GM06990 (cell line): ENCODE measurements at regions not wholly inside any gene's neighbourhood (a gene's known extent, or its start where the extent isn't known, plus 50 kb on each side); places are given as distances from the start of the nearest gene placed in this dataset.
"Not testable (repeated sequence)": the region's sequence is repeated elsewhere in the genome, so short reads cannot be mapped to it uniquely, and the experiment has no call there.

Source experiments
- DNase-seq: peaks from one replicate; pipeline ENCODE4 v3.0.0-alpha.2; 2011; ENCODE audit not compliant: insufficient read length; ENCODE audit errors: extremely low read depth
- H3K27me3 ChIP-seq: replicated peaks from 2 replicates; pipeline ENCODE4 v1.6.0; 2011; ENCODE audit warnings: low read length; ENCODE audit not compliant: control insufficient read depth, insufficient read depth
- H3K36me3 ChIP-seq: 2 replicates; pipeline ENCODE4 v1.5.1; 2011; ENCODE audit warnings: low read length; ENCODE audit not compliant: control insufficient read depth, insufficient read depth
- H3K4me3 ChIP-seq: replicated peaks from 2 replicates; pipeline ENCODE4 v1.5.1; 2011; ENCODE audit warnings: low read depth, mild to moderate bottlenecking, control low read depth, low read length
- TF ChIP-seq, protein P1 (sequence below): IDR thresholded peaks from 2 replicates; pipeline ENCODE4 v1.5.1; 2011; ENCODE audit warnings: low read length, control low read depth, mild to moderate bottlenecking, inconsistent platforms; ENCODE audit not compliant: insufficient read depth, poor library complexity, severe bottlenecking

DNA sequence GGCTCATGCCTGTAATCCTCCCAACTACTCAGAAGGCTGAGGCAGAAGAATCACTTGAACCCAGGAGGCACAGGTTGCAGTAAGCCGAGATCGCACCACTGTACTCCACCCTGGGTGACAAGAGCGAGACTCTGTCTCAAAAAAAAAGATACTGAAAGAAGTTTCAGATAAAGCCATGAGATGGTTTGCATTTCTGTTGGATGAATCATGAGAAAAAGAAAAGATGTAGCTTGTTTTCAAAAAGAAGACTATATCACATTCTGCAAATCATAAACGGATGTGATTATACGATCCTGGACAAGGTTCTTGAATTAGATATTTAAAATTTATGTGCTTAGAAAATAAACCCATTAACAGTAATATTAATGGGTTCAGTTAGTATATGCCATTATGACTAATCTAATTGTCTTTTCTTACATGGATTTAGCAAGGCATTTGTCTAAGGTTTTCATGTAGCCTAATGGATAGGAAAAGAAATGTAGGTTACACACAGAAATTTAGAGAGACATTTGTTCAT is 345.9 kb downstream of the SLC7A11 start:
- TF ChIP-seq, protein P1, sequence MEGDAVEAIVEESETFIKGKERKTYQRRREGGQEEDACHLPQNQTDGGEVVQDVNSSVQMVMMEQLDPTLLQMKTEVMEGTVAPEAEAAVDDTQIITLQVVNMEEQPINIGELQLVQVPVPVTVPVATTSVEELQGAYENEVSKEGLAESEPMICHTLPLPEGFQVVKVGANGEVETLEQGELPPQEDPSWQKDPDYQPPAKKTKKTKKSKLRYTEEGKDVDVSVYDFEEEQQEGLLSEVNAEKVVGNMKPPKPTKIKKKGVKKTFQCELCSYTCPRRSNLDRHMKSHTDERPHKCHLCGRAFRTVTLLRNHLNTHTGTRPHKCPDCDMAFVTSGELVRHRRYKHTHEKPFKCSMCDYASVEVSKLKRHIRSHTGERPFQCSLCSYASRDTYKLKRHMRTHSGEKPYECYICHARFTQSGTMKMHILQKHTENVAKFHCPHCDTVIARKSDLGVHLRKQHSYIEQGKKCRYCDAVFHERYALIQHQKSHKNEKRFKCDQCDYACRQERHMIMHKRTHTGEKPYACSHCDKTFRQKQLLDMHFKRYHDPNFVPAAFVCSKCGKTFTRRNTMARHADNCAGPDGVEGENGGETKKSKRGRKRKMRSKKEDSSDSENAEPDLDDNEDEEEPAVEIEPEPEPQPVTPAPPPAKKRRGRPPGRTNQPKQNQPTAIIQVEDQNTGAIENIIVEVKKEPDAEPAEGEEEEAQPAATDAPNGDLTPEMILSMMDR = no peak
- no peak for DNase-seq
- Histone ChIP-seq H3K27me3 (no peaks in the 10 kb centered on the region), H3K36me3 (no peaks in the 10 kb centered on the region), H3K4me3 (no peak overlapping the region)

DNA sequence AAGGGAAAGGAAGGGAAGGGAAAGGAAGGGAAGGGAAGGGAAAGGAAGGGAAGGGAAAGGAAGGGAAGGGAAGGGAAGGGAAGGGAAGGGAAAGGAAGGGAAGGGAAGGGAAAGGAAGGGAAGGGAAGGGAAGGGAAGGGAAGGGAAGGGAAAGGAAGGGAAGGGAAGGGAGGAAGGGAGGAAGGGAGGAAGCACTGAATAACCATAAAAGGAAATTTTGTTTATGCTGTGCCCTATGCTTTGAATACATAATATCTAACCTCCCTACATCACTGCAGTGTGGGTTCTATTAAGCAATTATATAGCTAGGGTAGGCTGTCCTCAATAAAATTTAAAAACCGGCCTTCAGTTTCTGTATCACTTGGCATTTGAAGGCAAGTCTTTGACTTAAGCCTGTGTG is 346.6 kb downstream of the SLC7A11 start:
- H3K36me3 ChIP-seq, DNase-seq, H3K4me3 ChIP-seq, H3K27me3 ChIP-seq: not testable (repeated sequence)

DNA sequence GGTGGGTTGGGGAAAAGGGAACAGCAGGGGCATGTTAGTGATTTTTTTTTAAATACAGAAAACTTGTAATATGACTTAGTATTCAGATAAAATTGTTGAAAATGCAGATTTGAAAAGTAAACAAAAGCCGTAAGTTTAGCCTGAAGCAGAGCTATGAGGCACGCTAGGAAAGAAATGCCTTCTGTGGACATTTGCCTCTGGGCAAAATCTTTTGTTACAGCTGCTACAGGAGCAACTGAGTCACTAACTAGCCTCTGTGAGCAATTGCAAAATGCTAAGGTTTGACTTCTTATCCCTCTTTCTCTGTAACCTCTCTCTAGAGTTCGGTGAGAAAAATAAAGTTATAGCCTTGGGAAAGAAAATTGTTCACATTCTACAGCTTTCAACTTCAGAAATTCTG is 350.0 kb downstream of the SLC7A11 start:
- no peak for DNase-seq
- Histone ChIP-seq H3K27me3 (no peaks in the 10 kb centered on the region), H3K36me3 (no peaks in the 10 kb centered on the region), H3K4me3 (no peak overlapping the region)
- TF ChIP-seq, protein P1 = no peak

DNA sequence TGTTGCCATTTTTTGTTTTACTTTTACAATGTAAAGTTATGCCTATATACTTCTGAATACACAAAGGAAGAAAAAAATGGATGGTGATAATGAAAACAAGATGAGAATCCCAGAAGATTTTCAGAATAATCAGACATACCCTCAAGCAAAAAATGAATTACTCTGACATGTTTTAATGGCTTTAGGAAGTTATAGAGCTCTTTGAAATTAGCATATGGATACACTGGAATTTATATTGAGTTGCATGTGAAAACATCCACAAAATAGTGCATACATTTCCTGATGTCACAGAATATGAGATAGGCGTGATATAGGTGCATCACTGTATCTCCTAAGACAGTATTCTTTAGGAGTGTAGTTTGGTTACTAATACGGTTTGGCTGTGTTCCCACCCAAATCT is 351.3 kb downstream of the SLC7A11 start:
- H3K4me3 ChIP-seq = no peak overlapping the region
- TF ChIP-seq, protein P1 = no peak

DNA sequence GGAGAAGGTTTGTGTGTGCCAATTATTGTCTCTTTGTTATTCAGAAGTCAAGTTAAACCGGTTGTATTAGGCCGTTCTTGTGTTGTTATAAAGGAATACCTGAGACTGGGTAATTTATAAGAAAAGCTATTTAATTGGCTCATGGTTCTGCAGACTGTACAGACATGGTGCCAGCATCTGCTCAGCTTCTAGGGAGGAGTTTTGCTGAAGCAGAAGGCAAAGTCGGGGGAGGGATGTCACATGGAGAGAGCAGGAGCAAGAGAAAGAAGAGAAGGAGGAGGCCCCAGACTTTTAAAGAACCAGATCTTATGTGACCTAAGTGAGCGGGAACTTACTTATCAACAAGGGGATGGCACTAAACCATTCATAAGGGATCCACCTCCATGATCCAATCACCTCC is 349.3 kb upstream of the PCDH18 start:
- DNase-seq = no peak
- no peaks in the 10 kb centered on the region for H3K27me3 ChIP-seq
- TF ChIP-seq, protein P1 = no peak
- H3K36me3 ChIP-seq = no peaks in the 10 kb centered on the region
- no peak overlapping the region for H3K4me3 ChIP-seq

More for the DNA sequence above, 351.3 kb downstream of the SLC7A11 start:
- no peaks in the 10 kb centered on the region for H3K27me3 ChIP-seq
- no peak for DNase-seq
- H3K36me3 ChIP-seq = no peaks in the 10 kb centered on the region

DNA sequence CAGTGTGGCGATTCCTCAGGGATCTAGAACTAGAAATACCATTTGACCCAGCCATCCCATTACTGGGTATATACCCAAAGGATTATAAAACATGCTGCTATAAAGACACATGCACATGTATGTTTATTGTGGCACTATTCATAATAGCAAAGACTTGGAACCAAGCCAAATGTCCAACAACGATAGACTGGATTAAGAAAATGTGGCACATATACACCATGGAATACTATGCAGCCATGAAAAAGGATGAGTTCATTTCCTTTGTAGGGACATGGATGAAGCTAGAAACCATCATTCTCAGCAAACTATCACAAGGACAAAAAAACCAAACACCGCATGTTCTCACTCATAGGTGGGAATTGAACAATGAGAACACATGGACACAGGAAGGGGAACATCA is 335.8 kb upstream of the PCDH18 start:
- not testable (repeated sequence) for H3K27me3 ChIP-seq, H3K4me3 ChIP-seq, DNase-seq, H3K36me3 ChIP-seq

DNA sequence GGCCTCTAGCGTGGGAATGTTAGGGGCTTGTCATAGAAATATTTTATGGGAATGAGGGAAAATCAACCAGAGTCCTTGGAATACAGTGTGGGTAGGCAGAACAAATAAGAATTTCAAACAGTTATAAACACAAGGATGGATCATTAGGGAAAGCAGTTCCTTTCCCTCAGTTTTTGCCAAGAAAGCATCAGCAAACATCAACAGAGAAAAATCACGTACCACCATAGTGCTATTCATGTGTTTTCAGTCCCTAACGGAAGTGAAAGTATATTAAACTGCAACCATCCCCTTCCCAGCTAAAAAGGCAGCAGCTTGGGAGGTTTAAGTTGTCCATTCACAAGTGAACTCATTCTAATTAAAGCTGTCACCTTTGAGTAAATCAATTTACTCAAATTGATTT is 334.4 kb upstream of the PCDH18 start:
- H3K4me3 ChIP-seq = no peak overlapping the region
- H3K36me3 ChIP-seq = no peaks in the 10 kb centered on the region
- no peak for DNase-seq
- TF ChIP-seq, protein P1 = no peak
- no peaks in the 10 kb centered on the region for H3K27me3 ChIP-seq
